GM12878 (cell line): ENCODE measurements at regions not wholly inside any gene's neighbourhood (a gene's known extent, or its start where the extent isn't known, plus 50 kb on each side); places are given as distances from the start of the nearest gene placed in this dataset.

ENCODE experiments used
- ATAC-seq: fragments of 200-7000 bp; cut with Tn5 transposase; 3 replicates; pipeline ENCODE4 v1.9.1; 2020; ENCODE audit warnings: mild to moderate bottlenecking, moderate library complexity
- BruUV-seq: library from RNA; stranded (reverse); fragments of 400-500 nt; replicated peaks from 2 replicates; lab custom pipeline; 2021; lab: Mats Ljungman, UMichigan
- CTCF ChIA-PET: fragments of 300-600 bp; sonication (Branson Sonifier 250); formaldehyde crosslinking; extraction: SDS; loops from one replicate; lab custom pipeline; 2021; ENCODE audit warnings: inconsistent platforms; lab: Yijun Ruan, JAX
- POLR2A ChIA-PET: fragments of 350-600 bp; formaldehyde crosslinking; extraction: SDS; loops from one replicate; lab custom pipeline; 2021; ENCODE audit warnings: inconsistent platforms; lab: Charles Lee
- RAD21 ChIA-PET: fragments of 300-600 bp; sonication (Branson Sonifier 250); formaldehyde crosslinking; loops from one replicate; lab custom pipeline; 2023; ENCODE audit warnings: antibody characterized with exemption; ENCODE audit not compliant: unreplicated experiment; lab: Charles Lee
- SMC1A ChIA-PET: fragments of 300-600 bp; sonication (Branson Sonifier 250); formaldehyde crosslinking; loops from one replicate; lab custom pipeline; 2023; ENCODE audit not compliant: unreplicated experiment, uncharacterized antibody; lab: Charles Lee
- DNase-seq: peaks from one replicate; pipeline ENCODE4 v3.0.0-alpha.2; 2011; ENCODE audit warnings: low read depth, low spot score
- FAIRE-seq: peaks from 3 replicates; lab custom pipeline; 2011; peaks lifted over from hg19 to GRCh38; lab: Jason Lieb, UNC
- H2AFZ ChIP-seq: 2 replicates; pipeline ENCODE4 v1.6.0; 2011; ENCODE audit warnings: low read depth, low read length, control low read depth; ENCODE audit not compliant: control insufficient read depth
- H3K27ac ChIP-seq: 2 replicates; pipeline ENCODE4 v1.5.1; 2011; ENCODE audit warnings: control low read depth; ENCODE audit not compliant: control insufficient read depth, insufficient read depth
- H3K27me3 ChIP-seq, 2 experiments: replicated peaks in 1 of 2; 2 replicates each; pipeline versions ENCODE4 v1.6.0 to v1.6.1; 2011; ENCODE audit warnings: low read length in 1 of 2; ENCODE audit not compliant: control insufficient read depth in 2 of 2, insufficient read depth in 2 of 2
- H3K36me3 ChIP-seq, 2 experiments: 2 replicates each; pipeline ENCODE4 v1.5.1; 2011; ENCODE audit warnings: low read length in 1 of 2; ENCODE audit not compliant: control insufficient read depth in 2 of 2, insufficient read depth in 2 of 2
- H3K4me1 ChIP-seq: 2 replicates; pipeline ENCODE4 v1.6.1; 2011; ENCODE audit warnings: mild to moderate bottlenecking, low read length, moderate library complexity, mixed read lengths; ENCODE audit not compliant: control insufficient read depth, insufficient read depth
- H3K4me2 ChIP-seq: 2 replicates; pipeline ENCODE4 v1.6.0; 2011; ENCODE audit warnings: control low read depth; ENCODE audit not compliant: control insufficient read depth, insufficient read depth
- H3K4me3 ChIP-seq: fragments of 200-600 bp; sonication (generic); 2 replicates; pipeline ENCODE4 v1.5.1; 2016
- H3K79me2 ChIP-seq: 2 replicates; pipeline ENCODE4 v1.6.0; 2011; ENCODE audit warnings: low read length; ENCODE audit not compliant: control insufficient read depth, insufficient read depth
- H3K9ac ChIP-seq: 2 replicates; pipeline ENCODE4 v1.8.0; 2011; ENCODE audit warnings: low read length, control low read depth, mixed read lengths; ENCODE audit not compliant: control insufficient read depth, insufficient read depth
- H3K9me3 ChIP-seq: replicated peaks from 3 replicates; pipeline ENCODE4 v1.5.1; 2011; ENCODE audit warnings: mild to moderate bottlenecking, low read length; ENCODE audit not compliant: control insufficient read depth, insufficient read depth
- H4K20me1 ChIP-seq: 2 replicates; pipeline ENCODE4 v1.6.0; 2011; ENCODE audit not compliant: control insufficient read depth, insufficient read depth
- BACH1 ChIP-seq: fragments of 450-650 bp; IDR thresholded peaks from 2 replicates; pipeline ENCODE4 v1.6.1; 2017; ENCODE audit warnings: mild to moderate bottlenecking, borderline replicate concordance
- BHLHE40 ChIP-seq, 2 experiments: fragments of 450-650 bp in 1 of 2; IDR thresholded peaks; 2 replicates each; pipeline ENCODE4 v1.6.1; 2011 to 2017; ENCODE audit warnings: low read depth in 2 of 2, borderline replicate concordance in 1 of 2, improper control_type of control experiment in 1 of 2, low read length in 1 of 2, mild to moderate bottlenecking in 1 of 2
- BMI1 ChIP-seq: fragments of 450-650 bp; IDR thresholded peaks from 2 replicates; pipeline ENCODE4 v1.6.1; 2016; ENCODE audit warnings: mild to moderate bottlenecking, moderate library complexity, borderline replicate concordance
- MLLT1 ChIP-seq: fragments of 450-650 bp; IDR thresholded peaks from 2 replicates; pipeline ENCODE4 v1.6.1; 2016; ENCODE audit warnings: mild to moderate bottlenecking
- NBN ChIP-seq: fragments of 450-650 bp; IDR thresholded peaks from 2 replicates; pipeline ENCODE4 v1.6.1; 2016
- NFXL1 ChIP-seq: fragments of 450-650 bp; IDR thresholded peaks from 2 replicates; pipeline ENCODE4 v1.6.1; 2017; ENCODE audit warnings: antibody characterized with exemption, mild to moderate bottlenecking, borderline replicate concordance
- RUNX3 ChIP-seq: IDR thresholded peaks from 2 replicates; pipeline ENCODE4 v1.6.1; 2012; ENCODE audit warnings: low read length, inconsistent platforms
- TAF1 ChIP-seq: IDR thresholded peaks from 2 replicates; pipeline ENCODE4 v1.6.1; 2011; ENCODE audit warnings: mild to moderate bottlenecking, low read depth, low read length, borderline replicate concordance
- TCF7 ChIP-seq: IDR thresholded peaks from 2 replicates; pipeline ENCODE4 v1.6.1; 2014; ENCODE audit warnings: antibody characterized with exemption, borderline replicate concordance
- ZNF274 ChIP-seq: IDR thresholded peaks from one replicate; pipeline ENCODE4 v1.8.0; 2011; ENCODE audit not compliant: insufficient read length, insufficient read depth
- WGBS: methylation state at CpG from one replicate; pipeline ENCODE4 v1.1.6; 2016; ENCODE audit warnings: low lambda C conversion rate; ENCODE audit not compliant: insufficient replicate concordance, insufficient coverage; ENCODE audit errors: missing lambda C conversion rate; 5-methylcytosine and 5-hydroxymethylcytosine counted together
- in situ Hi-C: fragments of 300-500 bp; cut with MboI; formaldehyde crosslinking; loops from 9 replicates; pipeline ENCODE4 v1.14.3; 2018; ENCODE audit warnings: mixed read lengths
- intact Hi-C: fragments of 100-400 bp; cut with micrococcal nuclease; formaldehyde crosslinking; loops from one replicate; pipeline ENCODE4 v1.14.2; 2022; ENCODE audit not compliant: unreplicated experiment

- ChIA-PET POLR2A (no interaction called here), SMC1A (no interaction called here), RAD21 (interaction anchor here (1.0 kb wide), 1 partner anchor 173 kb away, joined by 3 read pairs; no protein-coding TSS in a partner anchor), CTCF (interaction anchor here (1.0 to 1.1 kb wide), 2 partner anchors 9 to 200 kb away, joined by 3 to 4 read pairs; no protein-coding TSS in a partner anchor)
- no peaks in the 10 kb centered on the region for H3K9me3 ChIP-seq
- no peaks in the 10 kb centered on the region for H3K4me1 ChIP-seq
- TF ChIP-seq ZNF274, result no peak
- no peak for TF ChIP-seq BHLHE40 (IDR thresholded peaks at IDR 0.05; ENCODE audit: borderline replicate concordance in 1 of 2, low read depth in 2 of 2, low read length in 1 of 2)
- TF ChIP-seq NBN, result no peak
- TF ChIP-seq NFXL1, result no peak
- TF ChIP-seq BACH1, result no peak
- no peak for TF ChIP-seq RUNX3
- no peak for TF ChIP-seq TCF7
- TF ChIP-seq TAF1, result no peak
- TF ChIP-seq BMI1, result no peak
- TF ChIP-seq MLLT1, result no peak
- ATAC-seq (no peak), DNase-seq (no peak), FAIRE-seq (no peak)
- intact Hi-C loops (no loop called here), in situ Hi-C loops (no loop called here)
- H3K4me2 ChIP-seq, result no peak overlapping the region
- no peak overlapping the region for H3K9ac ChIP-seq
- H3K27ac ChIP-seq, result no peak overlapping the region
- H4K20me1 ChIP-seq, result no peaks in the 10 kb centered on the region
- no peaks in the 10 kb centered on the region for H3K36me3 ChIP-seq
- H3K4me3 ChIP-seq, result no peak overlapping the region
- 41% methylated on average over 26 of the region's 26 CpGs for WGBS
- peaks cover 0 to 1% of the 10 kb centered on the region in 2 experiments; a peak in 1 of 4 replicates for H3K27me3 ChIP-seq
- no peaks in the 10 kb centered on the region for H3K79me2 ChIP-seq
- no TSS peak for BruUV-seq
- no peak overlapping the region for H2AFZ ChIP-seq
Measured at GRCh38 chr2:10235099-10235908, 67.4 kb upstream of the HPCAL1 start.
